ENCODE measurements at regions not wholly inside any gene's neighbourhood (a gene's known extent, or its start where the extent isn't known, plus 50 kb on each side); places are given as distances from the start of the nearest gene placed in this dataset.
"Not testable (repeated sequence)": the region's sequence is repeated elsewhere in the genome, so short reads cannot be mapped to it uniquely, and the experiment has no call there.

- not testable (repeated sequence) for TF ChIP-seq CTCF (conservative IDR thresholded peaks at IDR 0.05); ZFX (IDR thresholded peaks at IDR 0.05)
These were observed 276.7 kb downstream of the CWH43 start for GRCh38 chr4:49262786-49263185.
